OCI-LY3 (cell line): ENCODE measurements at regions not wholly inside any gene's neighbourhood (a gene's known extent, or its start where the extent isn't known, plus 50 kb on each side); places are given as distances from the start of the nearest gene placed in this dataset.

Experiments
- H2AFZ ChIP-seq: fragments of 200-600, 300-600 bp; shearing (Covaris generic); 2 replicates; pipeline ENCODE4 v1.6.0; 2014; ENCODE audit warnings: antibody characterized with exemption, low read depth, low read length
- H3K27ac ChIP-seq: fragments of 200-600, 300-600 bp; sonication (generic); 2 replicates; pipeline ENCODE4 v1.5.1; 2014; ENCODE audit warnings: mild to moderate bottlenecking, low read length, moderate library complexity, mixed read lengths
- H3K27me3 ChIP-seq: fragments of 200-600, 300-600 bp; sonication (generic); 2 replicates; pipeline ENCODE4 v1.6.1; 2014; ENCODE audit warnings: low read depth, low read length, mixed read lengths
- H3K36me3 ChIP-seq: fragments of 200-600, 300-600 bp; sonication (generic); replicated peaks from 2 replicates; pipeline ENCODE3; 2014; ENCODE audit warnings: low read depth, low read length, mixed read lengths
- H3K4me1 ChIP-seq: fragments of 300-600, 200-600 bp; sonication (generic); 2 replicates; pipeline ENCODE4 v1.6.1; 2014; ENCODE audit warnings: low read length, mixed read lengths
- H3K4me2 ChIP-seq: fragments of 200-600, 300-600 bp; sonication (generic); 2 replicates; pipeline ENCODE4 v1.6.1; 2014; ENCODE audit warnings: low read length, mixed read lengths
- H3K4me3 ChIP-seq: fragments of 300-600, 200-600 bp; sonication (generic); 2 replicates; pipeline ENCODE4 v1.5.1; 2014; ENCODE audit warnings: antibody characterized with exemption, mild to moderate bottlenecking, low read length, moderate library complexity
- H3K79me2 ChIP-seq: fragments of 300-600, 200-600 bp; shearing (Covaris generic); 2 replicates; pipeline ENCODE4 v1.6.1; 2014; ENCODE audit warnings: mild to moderate bottlenecking, low read length, mixed read lengths
- H3K9ac ChIP-seq: fragments of 300-600, 200-600 bp; shearing (Covaris generic); 2 replicates; pipeline ENCODE4 v1.6.0; 2014; ENCODE audit warnings: mild to moderate bottlenecking, low read length, moderate library complexity
- H3K9me3 ChIP-seq: fragments of 200-600, 300-600 bp; shearing (Covaris generic); 2 replicates; pipeline ENCODE4 v1.6.1; 2014; ENCODE audit warnings: low read length, mixed read lengths; ENCODE audit not compliant: insufficient read depth
- H4K20me1 ChIP-seq: fragments of 200-600, 300-600 bp; sonication (generic); 2 replicates; pipeline ENCODE4 v1.6.1; 2016; ENCODE audit warnings: low read length, mixed read lengths; ENCODE audit not compliant: insufficient read depth
- CTCF ChIP-seq: fragments of 200-600, 300-600 bp; sonication (generic); IDR thresholded peaks from 2 replicates; pipeline ENCODE4 v1.5.1; 2014; ENCODE audit warnings: antibody characterized with exemption, low read length, low read depth
- EZH2phosphoT487 ChIP-seq: fragments of 200-600 bp; shearing (Covaris generic); IDR thresholded peaks from 2 replicates; pipeline ENCODE4 v1.6.1; 2018; ENCODE audit warnings: antibody characterized with exemption, mixed run types, low read depth

GRCh38 chr2:146681991-146682390, 1162.8 kb upstream of the ACVR2A start:
- no peak overlapping the region for H3K9ac ChIP-seq
- no peaks in the 10 kb centered on the region for H3K36me3 ChIP-seq
- H3K9me3 ChIP-seq = no peaks in the 10 kb centered on the region; the same call in 1 of the 2 replicates
- no peaks in the 10 kb centered on the region for H3K79me2 ChIP-seq
- H3K4me1 ChIP-seq = no peaks in the 10 kb centered on the region
- H2AFZ ChIP-seq = no peak overlapping the region
- no peak overlapping the region for H3K27ac ChIP-seq
- H4K20me1 ChIP-seq = no peaks in the 10 kb centered on the region
- no peak overlapping the region for H3K4me2 ChIP-seq
- no peaks in the 10 kb centered on the region for H3K27me3 ChIP-seq
- no peak overlapping the region for H3K4me3 ChIP-seq
- no peak for TF ChIP-seq CTCF
- no peak for TF ChIP-seq EZH2phosphoT487

GRCh38 chr2:146678516-146678915, 1166.3 kb upstream of the ACVR2A start:
- no peak overlapping the region for H3K4me2 ChIP-seq
- H4K20me1 ChIP-seq = no peaks in the 10 kb centered on the region
- H3K36me3 ChIP-seq = no peaks in the 10 kb centered on the region
- no peak overlapping the region for H2AFZ ChIP-seq
- H3K4me1 ChIP-seq = no peaks in the 10 kb centered on the region
- no peaks in the 10 kb centered on the region for H3K27me3 ChIP-seq
- H3K9ac ChIP-seq = no peak overlapping the region
- no peaks in the 10 kb centered on the region; the same call in 1 of the 2 replicates for H3K9me3 ChIP-seq
- TF ChIP-seq EZH2phosphoT487 (no peak), CTCF (no peak)
- H3K79me2 ChIP-seq = no peaks in the 10 kb centered on the region
- H3K27ac ChIP-seq = no peak overlapping the region
- no peak overlapping the region for H3K4me3 ChIP-seq

GRCh38 chr2:146677280-146677679, 1167.5 kb upstream of the ACVR2A start:
- H3K4me2 ChIP-seq = no peak overlapping the region
- H4K20me1 ChIP-seq = no peaks in the 10 kb centered on the region
- TF ChIP-seq EZH2phosphoT487 (no peak), CTCF (peak; percentile 26)

GRCh38 chr2:146669735-146670134, 1175.1 kb upstream of the ACVR2A start:
- Histone ChIP-seq H3K9me3 (no peaks in the 10 kb centered on the region), H3K27ac (no peak overlapping the region), H3K4me3 (no peak overlapping the region), H3K36me3 (no peaks in the 10 kb centered on the region), H3K79me2 (no peaks in the 10 kb centered on the region), H3K27me3 (no peaks in the 10 kb centered on the region), H4K20me1 (no peaks in the 10 kb centered on the region), H3K4me1 (peaks cover 5% of the 10 kb centered on the region; the same call in 1 of the 2 replicates), H3K9ac (no peak overlapping the region), H3K4me2 (no peak overlapping the region), H2AFZ (no peak overlapping the region)
- TF ChIP-seq EZH2phosphoT487 = no peak
- no peak for TF ChIP-seq CTCF

More at GRCh38 chr2:146677280-146677679, 1167.5 kb upstream of the ACVR2A start:
- Histone ChIP-seq H3K4me3 (no peak overlapping the region), H3K9ac (no peak overlapping the region), H3K9me3 (no peaks in the 10 kb centered on the region; the same call in 1 of the 2 replicates), H3K4me1 (peaks cover 5% of the 10 kb centered on the region; the same call in 1 of the 2 replicates), H3K27ac (no peak overlapping the region), H2AFZ (no peak overlapping the region), H3K79me2 (no peaks in the 10 kb centered on the region), H3K27me3 (no peaks in the 10 kb centered on the region), H3K36me3 (no peaks in the 10 kb centered on the region)
